HG03460 (cell line): ENCODE measurements at regions not wholly inside any gene's neighbourhood (a gene's known extent, or its start where the extent isn't known, plus 50 kb on each side); places are given as distances from the start of the nearest gene placed in this dataset.
"Not testable (repeated sequence)": the region's sequence is repeated elsewhere in the genome, so short reads cannot be mapped to it uniquely, and the experiment has no call there.

Source experiments
- ATAC-seq: cut with Tn5 transposase; IDR thresholded peaks from one replicate; pipeline ENCODE4 v1.9.1; 2021; ENCODE audit not compliant: unreplicated experiment

- ATAC-seq: no peak
Observed at GRCh38 chr6:169985121-169986015, 233.9 kb downstream of the ERMARD start.

GRCh38 chr6:169984181-169985120, 233.0 kb downstream of the ERMARD start:
- ATAC-seq: no peak

GRCh38 chr6:169983651-169984050, 232.2 kb downstream of the ERMARD start:
- no peak for ATAC-seq

GRCh38 chr6:169982461-169983386, 231.3 kb downstream of the ERMARD start:
- ATAC-seq: no peak

GRCh38 chr6:169981969-169982368, 230.5 kb downstream of the ERMARD start:
- ATAC-seq: no peak

GRCh38 chr6:169981568-169981967, 230.1 kb downstream of the ERMARD start:
- ATAC-seq: no peak

- no peak for ATAC-seq
Observed at GRCh38 chr6:169980826-169981450, 229.5 kb downstream of the ERMARD start.

GRCh38 chr6:169979873-169980432, 228.5 kb downstream of the ERMARD start:
- no peak for ATAC-seq

- ATAC-seq: no peak
Observed at GRCh38 chr6:169978615-169979161, 227.3 kb downstream of the ERMARD start.

GRCh38 chr6:169977434-169978265, 226.2 kb downstream of the ERMARD start:
- no peak for ATAC-seq

- ATAC-seq: no peak
Observed at GRCh38 chr6:169976301-169977081, 225.1 kb downstream of the ERMARD start.

- ATAC-seq: no peak
Observed at GRCh38 chr6:169975701-169976100, 224.3 kb downstream of the ERMARD start.

GRCh38 chr6:169975286-169975685, 223.9 kb downstream of the ERMARD start:
- no peak for ATAC-seq

GRCh38 chr6:169974663-169975062, 223.2 kb downstream of the ERMARD start:
- no peak for ATAC-seq

GRCh38 chr6:169973588-169974467, 222.4 kb downstream of the ERMARD start:
- not testable (repeated sequence) for ATAC-seq

- ATAC-seq: no peak
Observed at GRCh38 chr6:169972736-169973135, 221.3 kb downstream of the ERMARD start.

GRCh38 chr6:169972101-169972651, 220.8 kb downstream of the ERMARD start:
- ATAC-seq: no peak
